Globus pallidus (tissue), 1 donor: ENCODE measurements at regions not wholly inside any gene's neighbourhood (a gene's known extent, or its start where the extent isn't known, plus 50 kb on each side); places are given as distances from the start of the nearest gene placed in this dataset.
"Not testable (repeated sequence)": the region's sequence is repeated elsewhere in the genome, so short reads cannot be mapped to it uniquely, and the experiment has no call there.

Source experiments
- DNase-seq: peaks from one replicate; pipeline ENCODE4 v3.0.0-alpha.2; 2015; ENCODE audit warnings: low spot score

DNA sequence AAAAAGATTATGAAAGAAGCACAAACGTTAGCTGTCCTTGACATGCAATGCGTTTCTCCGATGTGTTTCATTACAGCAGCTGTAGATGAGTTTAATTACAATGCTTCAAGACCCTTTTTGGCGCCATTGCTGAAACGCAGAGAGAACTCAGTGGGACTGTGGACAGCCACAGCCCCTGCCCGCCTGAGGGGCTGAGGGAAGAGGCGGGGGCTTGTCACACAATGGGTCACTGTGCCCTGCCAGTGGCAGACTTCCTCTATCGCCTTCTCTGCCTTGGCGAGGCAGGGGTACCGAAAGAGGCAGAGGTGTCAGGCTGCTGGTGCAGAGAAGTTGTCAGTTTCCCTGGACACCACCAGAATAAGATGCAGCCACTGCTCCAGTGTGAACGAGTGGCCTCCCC, 252.0 kb downstream of the NR2F2 start:
- DNase-seq = no peak

DNA sequence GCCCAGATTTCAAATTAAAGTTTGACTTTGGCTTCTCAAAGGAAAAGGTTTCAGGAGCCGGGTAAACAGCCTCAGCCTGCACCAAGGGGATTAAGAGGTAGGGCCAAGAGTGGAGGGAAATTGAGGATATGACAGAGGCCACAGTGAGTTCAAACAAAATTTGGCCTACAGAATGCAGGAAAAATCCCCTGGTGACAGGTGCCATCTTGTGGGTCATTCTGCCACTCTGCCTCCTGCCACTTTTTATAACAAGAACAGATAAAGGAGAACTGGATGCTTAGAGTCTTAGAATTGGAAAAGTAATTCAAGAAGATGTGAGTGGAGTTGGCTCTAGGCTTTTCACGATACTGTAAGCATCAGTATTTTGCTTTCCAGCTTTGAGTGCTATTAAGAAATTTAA, 253.2 kb downstream of the NR2F2 start:
- DNase-seq = no peak

DNA sequence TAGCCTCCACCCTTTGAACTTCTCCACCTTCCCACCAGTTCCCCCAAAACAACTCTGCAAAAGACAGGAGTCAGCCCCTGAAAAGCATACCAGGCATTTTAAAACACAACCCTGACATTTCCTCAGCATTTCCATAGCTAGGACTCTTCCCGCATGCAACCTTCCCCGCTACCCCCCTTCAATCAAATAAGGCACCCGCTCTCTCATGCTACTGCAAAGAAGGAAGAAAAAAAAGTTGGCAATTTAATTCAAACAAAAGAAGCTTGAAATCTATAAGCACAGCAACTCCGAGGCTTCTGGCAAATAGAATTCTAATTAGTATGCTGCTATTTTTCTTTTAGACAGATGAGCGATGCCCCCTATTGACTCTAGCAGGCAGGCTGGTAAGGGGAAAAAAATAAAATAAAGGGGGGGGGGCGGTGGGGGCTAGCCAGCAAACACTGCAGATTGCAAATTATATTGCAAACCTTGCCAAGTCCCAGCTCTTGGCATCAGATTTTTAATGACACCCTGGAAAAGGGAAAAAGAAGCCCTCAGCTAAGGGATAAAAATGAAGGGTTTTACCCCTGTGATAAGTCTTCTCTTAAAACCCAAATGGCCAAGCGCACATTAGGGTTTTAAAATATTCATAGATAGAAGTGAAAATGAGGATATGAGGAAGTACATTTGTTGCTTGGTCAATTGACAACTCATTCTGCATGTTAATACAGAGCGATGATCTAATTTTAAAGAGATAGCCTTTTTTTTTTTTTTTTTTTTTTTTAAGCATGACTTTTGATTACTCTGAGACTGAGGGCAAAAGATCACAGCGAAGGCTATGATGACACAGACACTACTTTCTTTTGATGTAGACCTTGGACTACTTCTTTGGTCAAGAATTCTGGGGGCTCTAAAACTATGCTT, 255.2 kb downstream of the NR2F2 start:
- no peak for DNase-seq

DNA sequence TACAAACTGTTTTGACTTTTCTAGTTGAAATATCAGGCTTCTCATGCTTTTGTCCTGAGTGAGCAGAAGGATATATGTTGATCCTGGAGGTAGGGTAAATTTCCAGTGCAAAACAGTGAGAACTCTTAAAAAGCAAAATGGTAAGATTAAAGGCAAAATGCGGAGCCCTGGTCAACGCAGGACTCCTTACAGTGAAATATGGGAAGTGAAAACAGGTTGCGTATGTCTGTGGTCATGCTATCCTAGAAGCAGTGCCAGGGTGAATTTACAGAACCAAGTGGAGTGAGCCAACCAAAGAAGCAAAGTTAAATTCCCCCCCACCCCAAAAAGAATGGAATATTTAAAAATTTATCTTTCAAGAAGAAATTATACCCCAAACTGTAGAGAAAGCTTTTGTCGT, 256.4 kb downstream of the NR2F2 start:
- peak; percentile 3 for DNase-seq

DNA sequence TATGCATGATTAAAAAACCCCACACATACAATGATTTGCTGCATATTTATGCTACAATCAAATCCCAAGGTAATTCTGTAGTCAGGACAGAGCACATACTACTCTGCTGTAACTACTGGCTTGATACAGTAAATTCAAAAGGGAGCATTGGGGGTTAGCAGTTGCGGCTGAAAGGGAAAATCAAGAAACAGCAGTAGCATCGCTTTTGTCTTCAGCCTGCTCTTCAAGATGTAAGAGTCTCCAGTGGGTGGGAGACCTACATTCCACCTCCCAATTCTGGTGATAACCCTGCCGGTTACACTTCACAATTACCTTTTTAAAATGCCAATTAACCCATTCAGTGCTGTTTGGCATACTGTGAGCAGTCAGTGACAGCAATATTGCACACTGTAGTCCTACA, 259.4 kb downstream of the NR2F2 start:
- DNase-seq = no peak

DNA sequence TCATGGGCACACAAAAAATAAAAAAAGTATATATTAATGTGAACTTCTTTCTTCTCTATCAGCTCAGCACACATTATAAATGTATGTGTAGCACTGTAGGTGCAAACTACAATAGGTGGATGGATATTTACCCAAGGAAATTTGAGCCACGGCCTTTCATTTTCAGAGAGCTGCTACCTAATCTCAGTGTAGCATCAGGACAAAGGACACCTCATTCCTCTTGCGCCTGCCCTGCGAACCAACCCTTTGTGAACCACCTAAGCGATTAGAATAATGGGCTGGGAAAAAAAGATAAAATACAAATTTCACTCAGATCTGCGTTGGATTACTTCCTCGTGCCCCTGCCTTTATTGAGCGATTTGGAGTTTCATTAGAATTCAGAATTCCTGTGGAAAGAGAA, 263.2 kb downstream of the NR2F2 start:
- DNase-seq = no peak

DNA sequence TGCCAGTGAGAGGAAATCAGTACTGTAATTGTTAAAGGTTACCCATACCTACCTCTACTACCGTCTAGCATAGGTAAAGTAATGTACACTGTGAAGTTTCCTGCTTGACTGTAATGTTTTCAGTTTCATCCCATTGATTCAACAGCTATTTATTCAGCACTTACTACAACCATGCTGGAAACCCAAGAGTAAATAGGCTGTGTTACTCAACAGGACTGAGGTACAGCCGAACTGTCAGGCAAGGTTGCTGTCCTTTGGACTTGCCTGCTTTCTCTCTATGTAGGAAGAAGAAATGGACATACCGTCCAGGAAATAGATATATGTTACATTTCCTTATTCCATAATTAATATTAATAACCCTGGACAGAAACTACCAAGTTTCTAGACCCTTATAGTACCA, 265.5 kb downstream of the NR2F2 start:
- no peak for DNase-seq

DNA sequence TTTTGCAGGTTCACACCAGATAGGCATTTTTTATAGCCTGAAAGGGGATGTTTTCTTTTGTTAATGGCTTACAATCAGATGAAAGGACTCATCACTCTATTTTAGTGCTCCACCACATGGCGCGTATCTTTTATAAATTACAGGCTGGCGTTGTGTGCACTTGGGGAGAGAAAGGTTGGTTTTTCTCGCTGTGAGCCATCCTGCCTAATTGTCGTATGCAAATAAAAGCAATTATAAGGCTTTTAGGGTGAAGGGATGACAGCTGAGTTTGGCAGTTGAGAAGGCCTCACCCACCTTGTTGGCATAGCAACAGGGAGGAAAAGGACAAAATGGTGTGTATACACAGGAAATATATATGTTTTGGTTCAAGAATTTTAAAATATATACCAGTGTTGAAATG, 268.0 kb downstream of the NR2F2 start:
- DNase-seq = no peak

DNA sequence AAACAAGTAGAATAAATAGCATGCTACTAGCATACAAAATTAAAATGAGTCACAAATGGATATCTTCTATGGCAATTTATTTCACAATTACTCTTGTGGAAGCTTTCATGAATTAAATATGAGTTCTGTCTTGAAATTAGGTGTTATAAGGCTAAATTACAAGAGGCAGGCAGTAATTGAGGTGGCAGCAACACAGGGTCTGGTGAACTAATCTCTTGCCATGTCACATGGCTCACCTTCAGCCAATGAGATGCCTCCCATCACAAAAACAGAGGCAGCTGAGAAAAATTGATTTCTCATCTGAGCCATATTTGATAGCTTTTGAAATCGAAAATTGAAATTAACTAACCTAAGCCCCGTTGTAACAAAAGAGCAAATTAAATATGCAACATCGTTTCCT, 268.8 kb downstream of the NR2F2 start:
- DNase-seq = no peak

DNA sequence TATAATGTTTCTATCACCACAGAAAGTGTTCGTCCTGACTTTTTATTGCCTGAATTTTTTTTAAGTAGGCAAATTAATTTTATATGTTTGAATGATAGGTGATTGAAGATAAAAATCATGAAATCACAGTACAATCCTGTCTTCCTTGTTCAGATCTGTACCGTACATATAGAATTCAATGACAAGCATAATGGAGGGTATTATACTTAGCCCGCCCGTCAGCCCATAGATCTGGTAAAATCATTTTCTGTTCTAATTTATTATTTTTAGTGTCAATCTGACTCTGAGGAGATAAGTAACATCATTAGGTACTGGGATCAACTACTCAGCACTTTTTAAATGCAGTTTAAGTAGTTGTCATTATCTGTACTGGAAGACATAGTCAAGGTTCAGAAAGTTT, 269.9 kb downstream of the NR2F2 start:
- no peak for DNase-seq

DNA sequence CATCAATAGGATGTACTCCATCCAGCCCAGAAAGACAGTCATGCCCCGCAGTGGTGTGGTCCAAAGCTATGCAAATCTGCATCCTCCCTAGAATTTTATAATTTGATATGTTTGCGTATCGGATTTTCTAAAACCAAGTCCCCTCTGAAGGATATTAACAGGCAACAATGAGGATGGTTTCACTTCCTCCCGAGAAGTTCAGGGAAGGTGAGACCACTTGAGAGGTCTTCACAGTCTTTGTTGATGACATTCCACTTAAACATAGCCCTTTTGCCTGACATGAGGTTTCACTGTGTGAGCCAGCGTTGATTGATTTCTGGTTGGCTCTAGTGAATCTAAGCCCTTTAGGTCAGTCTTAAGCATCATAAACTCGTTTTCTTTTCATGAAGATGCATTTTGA, 276.1 kb downstream of the NR2F2 start:
- no peak for DNase-seq

DNA sequence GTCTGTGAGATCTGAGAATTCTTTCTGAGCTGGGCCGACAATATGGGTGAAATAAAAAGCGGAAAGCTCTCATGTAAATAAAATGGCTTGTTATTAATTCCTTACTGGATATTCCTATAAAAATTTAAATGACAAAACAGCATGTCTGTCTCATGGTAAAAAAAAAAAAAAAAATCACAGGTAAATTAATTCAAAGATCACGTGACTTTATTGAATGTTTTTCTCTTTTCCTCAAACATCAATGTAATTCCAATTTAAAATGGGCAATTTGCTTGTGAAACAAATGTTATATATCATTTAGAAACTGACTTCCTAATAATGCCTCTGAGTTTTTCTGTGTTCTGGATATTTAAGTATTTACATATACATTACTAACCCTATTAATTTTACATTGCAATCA, 280.3 kb downstream of the NR2F2 start:
- DNase-seq = no peak

DNA sequence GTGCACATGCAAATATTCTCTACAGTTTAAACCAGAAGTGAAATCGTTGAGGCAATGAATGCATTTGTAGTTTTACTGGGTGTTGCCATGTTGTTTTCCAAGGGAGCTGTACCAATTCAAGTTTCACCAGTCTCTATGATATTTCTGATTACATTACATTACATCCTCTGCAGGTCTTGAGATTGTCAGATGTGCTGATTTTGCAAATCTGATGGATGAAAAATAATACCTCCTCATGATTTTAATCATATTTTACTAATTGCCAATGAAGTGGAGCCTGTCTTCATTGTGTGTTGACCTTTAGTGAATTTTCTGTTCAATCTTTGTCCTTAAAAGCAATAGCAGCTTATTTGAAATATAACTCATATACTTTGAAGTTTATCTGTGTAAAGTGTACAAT, 282.4 kb downstream of the NR2F2 start:
- no peak for DNase-seq

DNA sequence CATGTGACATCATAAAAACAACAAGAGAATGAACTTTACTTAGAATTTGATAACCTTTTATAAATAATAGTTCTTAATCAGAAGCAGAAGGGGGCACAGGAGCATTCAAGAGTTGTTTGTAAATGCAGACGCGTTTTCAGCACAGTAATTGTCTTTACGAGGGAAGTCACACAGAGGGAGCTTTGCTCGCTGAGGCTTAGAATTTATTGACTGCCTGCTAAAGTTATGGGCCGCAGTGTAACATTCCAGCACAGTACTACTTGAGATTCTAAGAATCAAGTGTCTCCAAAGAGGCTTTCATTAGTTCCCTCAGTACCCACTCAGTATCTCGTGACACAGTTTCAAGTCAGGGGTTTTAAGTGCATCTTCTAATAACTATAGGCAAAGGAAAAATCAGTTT, 288.7 kb downstream of the NR2F2 start:
- DNase-seq = no peak

DNA sequence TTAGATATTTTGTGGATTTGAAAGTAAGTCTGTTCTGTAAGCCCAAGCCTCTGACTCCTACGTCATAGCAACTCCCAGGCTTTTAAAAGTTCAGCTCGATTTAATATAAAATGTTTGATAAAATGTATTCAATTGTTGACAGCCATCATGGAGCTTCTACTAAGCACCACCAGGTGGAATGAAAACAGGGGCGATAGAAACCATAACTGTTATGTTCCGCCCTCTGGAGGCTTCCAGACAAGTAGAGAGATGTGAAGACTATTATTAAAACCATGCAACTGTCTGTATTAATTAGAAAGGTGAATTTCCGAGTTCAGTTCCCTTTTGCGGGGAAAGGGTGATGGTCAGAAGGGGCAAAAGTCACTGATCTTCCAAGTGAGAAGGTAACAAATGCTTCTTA, 292.2 kb downstream of the NR2F2 start:
- DNase-seq = no peak

DNA sequence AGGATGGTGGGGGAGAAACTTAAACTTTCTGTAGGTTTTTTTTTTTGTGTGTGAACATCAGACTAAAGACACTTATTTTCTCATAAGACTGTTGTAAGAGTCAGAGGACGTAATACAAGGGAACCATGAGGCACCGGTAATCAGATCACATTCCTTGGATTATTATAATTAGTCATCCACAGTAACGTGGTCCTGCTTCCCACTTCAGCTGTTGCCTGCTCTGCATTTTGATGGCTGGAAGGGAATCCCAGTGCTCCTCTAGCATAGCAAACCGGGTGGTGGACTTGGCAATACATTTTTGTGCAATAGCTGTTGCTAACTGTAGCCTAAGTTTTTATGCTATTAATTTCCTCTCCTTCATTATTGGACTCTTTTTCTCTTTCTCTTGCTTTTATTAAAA, 294.8 kb downstream of the NR2F2 start:
- no peak for DNase-seq

DNA sequence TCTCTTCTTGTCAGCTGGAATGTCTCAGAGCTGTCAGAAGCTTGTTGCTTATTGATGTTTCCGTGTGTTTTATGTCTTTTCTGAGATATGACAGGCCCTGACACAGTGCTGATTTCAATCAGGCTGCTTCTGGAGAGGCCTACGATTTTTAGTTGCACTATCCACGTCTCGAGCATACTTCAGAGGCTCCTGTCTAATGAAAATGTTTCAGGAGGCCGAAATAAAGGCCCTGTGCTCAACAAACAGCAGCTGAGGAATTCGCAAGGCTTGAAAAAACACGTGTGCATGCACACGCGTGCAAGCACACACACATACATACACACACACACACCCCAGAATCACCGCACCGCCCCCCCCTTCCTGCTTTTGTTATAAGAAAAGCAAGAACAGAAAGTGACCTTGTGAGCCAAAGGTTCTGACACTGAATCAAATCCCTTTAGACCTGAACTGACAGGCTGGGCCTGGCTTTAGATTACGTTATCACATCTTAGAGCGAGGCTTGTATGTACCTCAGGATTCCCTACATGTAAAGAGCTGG, 296.6 kb downstream of the NR2F2 start:
- no peak for DNase-seq

DNA sequence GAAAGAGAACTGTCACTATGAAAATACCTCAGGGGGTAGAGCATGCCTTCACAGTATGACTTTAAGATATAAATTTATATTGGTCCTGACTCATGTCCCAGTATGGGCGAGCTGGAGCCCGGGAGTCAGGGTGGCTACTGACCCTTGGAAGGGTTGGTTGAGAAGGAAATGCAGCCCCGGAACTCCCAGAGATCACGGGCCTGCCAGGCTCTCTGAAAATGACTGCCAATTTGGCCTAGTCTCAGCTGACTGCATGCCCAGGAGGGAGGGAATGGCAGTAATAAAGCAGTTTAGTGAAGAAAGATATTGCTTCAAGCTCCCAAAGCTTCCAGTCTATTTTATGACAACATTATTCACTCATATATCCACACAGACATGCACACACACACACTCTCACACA, 299.0 kb downstream of the NR2F2 start:
- DNase-seq = peak; percentile 10

DNA sequence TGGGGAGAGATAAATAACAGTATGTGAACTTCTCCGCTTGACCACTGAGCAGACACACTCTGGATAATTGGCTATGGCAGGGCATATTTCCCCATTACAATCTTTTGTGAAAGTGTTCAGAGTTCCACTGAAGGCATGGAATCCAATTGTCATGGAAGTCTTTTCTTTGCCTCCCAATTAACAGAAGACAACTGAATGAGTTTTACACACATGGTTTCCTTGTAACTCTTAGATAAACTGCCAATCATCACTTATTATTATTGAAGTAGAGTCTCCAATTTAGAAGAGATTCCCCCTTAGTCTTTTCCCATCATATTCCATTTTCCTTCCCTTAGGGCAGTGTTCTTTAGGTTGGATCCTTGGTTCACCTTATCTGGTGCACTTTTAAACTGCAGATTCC, 308.3 kb downstream of the NR2F2 start:
- DNase-seq = no peak

DNA sequence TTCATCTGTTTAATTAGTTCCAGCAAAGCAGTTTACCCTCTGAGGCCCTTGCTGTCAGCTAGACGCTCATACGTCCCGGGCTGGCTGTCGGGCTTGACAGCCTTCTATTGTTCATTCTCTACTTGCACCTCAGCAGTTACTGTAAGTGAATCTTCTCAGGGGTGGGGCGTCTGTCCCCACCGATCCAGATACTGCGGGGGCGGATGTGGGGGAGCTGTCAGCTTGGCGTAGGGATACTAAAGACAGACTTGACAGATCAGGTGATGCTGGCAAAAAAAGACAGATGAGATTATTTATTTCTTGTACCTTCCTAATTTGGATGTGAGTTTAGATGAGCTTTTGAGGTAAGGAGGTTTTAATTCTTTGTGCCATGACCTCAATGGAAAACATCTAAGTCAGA, 315.3 kb downstream of the NR2F2 start:
- DNase-seq = no peak

DNA sequence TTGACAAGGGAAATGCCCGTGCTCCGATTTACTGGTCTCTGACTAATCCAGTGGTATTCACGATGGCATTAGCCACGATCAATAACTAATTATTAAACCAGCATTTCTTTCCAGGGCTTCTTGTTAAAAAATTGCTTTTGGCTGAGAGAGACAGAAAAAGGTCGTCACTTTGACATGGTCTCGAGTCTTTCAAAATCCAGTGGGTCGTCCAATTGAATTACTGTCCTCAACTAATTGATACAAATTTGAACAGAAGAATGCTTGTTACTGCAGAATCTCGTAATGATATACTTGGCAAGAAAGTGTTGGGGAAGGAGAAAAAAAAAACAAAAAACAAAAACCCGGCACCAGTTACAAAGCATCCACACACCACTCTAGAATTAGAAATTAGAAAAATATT, 318.4 kb downstream of the NR2F2 start:
- no peak for DNase-seq

DNA sequence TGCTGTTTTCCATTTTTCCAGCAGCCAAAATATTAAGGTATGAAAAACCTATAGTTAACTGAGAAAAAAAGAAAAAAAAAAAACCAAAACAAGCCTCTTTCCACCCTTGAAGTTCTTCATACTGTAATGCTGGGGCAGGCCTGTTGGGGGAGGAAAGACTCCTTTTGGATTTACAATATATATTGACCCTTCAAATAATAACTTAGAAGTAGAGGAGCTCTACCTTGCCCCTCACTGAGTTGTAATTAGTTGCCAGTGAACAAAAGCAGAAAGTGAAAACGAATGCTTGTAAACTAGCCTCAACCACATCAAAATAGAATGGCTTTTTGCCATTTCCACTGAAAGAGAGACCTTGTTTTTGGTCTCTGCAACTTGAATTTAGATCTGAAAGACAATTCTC, 326.6 kb downstream of the NR2F2 start:
- no peak for DNase-seq

DNA sequence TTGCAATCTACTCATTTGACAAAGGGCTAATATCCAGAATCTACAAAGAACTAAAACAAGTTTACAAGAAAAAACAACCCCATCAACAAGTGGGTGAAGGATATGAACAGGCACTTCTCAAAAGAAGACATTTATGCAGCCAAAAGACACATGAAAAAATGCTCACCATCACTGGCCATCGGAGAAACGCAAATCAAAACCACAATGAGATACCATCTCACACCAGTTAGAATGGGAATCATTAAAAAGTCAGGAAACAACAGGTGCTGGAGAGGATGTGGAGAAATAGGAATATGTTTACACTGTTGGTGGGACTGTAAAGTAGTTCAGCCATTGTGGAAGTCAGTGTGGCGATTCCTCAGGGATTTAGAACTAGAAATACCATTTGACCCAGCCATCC, 336.5 kb downstream of the NR2F2 start:
- not testable (repeated sequence) for DNase-seq

DNA sequence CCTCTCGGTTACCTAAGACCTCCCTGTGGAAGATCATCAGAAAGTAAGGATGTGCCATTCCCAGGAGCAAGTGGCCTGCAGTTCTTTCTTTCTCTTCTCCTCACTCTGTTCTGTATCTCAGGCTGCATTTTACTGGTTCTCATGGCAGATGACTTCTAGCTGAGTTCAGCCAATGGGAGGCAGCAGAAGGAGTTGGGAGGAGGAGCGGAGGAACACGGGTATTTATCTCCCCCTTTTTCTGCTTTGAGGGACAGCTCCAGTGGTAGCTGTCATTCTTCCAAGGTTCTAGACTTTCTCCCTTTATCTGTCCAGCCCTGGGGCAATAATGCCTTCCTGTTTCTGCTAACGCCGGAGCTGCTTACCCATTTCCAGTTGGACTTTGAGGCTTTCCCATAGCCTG, 339.9 kb downstream of the NR2F2 start:
- no peak for DNase-seq
